IMR-90 (cell line): ENCODE measurements at regions not wholly inside any gene's neighbourhood (a gene's known extent, or its start where the extent isn't known, plus 50 kb on each side); places are given as distances from the start of the nearest gene placed in this dataset.
A peak's percentile ranks its signal among the peaks of the same experiment; 100 is the strongest.

Experiments
- ATAC-seq: fragments of 200-7000 bp; cut with Tn5 transposase; 2 replicates; pipeline ENCODE4 v1.9.1; 2020; ENCODE audit warnings: low read depth, mild to moderate bottlenecking, moderate library complexity
- BruUV-seq: library from RNA; stranded (reverse); fragments of 400-500 nt; replicated peaks from 2 replicates; lab custom pipeline; 2021; lab: Mats Ljungman, UMichigan
- CTCF ChIA-PET: fragments of 300-600 bp; formaldehyde crosslinking; extraction: SDS; loops from one replicate; lab custom pipeline; 2021; ENCODE audit warnings: antibody characterized with exemption; lab: Yijun Ruan, JAX
- POLR2A ChIA-PET: fragments of 300-600 bp; sonication (Branson Sonifier 250); formaldehyde crosslinking; loops from one replicate; lab custom pipeline; 2022; ENCODE audit warnings: antibody characterized with exemption; ENCODE audit not compliant: unreplicated experiment; lab: Charles Lee
- DNase-seq: peaks from one replicate; pipeline ENCODE4 v3.0.0; 2013
- H2AFZ ChIP-seq: replicated peaks from 2 replicates; pipeline ENCODE3; 2013; ENCODE audit warnings: low read length, mild to moderate bottlenecking; ENCODE audit not compliant: poor library complexity
- H2AK5ac ChIP-seq: 2 replicates; pipeline ENCODE4 v1.6.1; 2013; ENCODE audit warnings: low read depth, low read length, inconsistent platforms
- H2AK9ac ChIP-seq: replicated peaks from 2 replicates; pipeline ENCODE3; 2013; ENCODE audit warnings: mild to moderate bottlenecking, low read depth, low read length, moderate library complexity; ENCODE audit not compliant: poor library complexity
- H2BK120ac ChIP-seq: 2 replicates; pipeline ENCODE4 v1.6.1; 2013; ENCODE audit warnings: low read depth, low read length, inconsistent platforms
- H2BK15ac ChIP-seq: 3 replicates; pipeline ENCODE4 v1.6.1; 2013; ENCODE audit warnings: low read depth, low read length, inconsistent platforms
- H2BK20ac ChIP-seq: 2 replicates; pipeline ENCODE4 v1.6.1; 2013; ENCODE audit warnings: low read depth, mild to moderate bottlenecking, inconsistent platforms, low read length, moderate library complexity
- H2BK5ac ChIP-seq: 2 replicates; pipeline ENCODE4 v1.6.1; 2013; ENCODE audit warnings: mild to moderate bottlenecking, low read depth, low read length, inconsistent platforms; ENCODE audit not compliant: poor library complexity, severe bottlenecking
- H3K14ac ChIP-seq: replicated peaks from 2 replicates; pipeline ENCODE4 v1.6.1; 2013; ENCODE audit warnings: low read depth, low read length, inconsistent platforms
- H3K18ac ChIP-seq: 2 replicates; pipeline ENCODE4 v1.6.1; 2013; ENCODE audit warnings: low read depth, low read length, control low read depth
- H3K23ac ChIP-seq: 2 replicates; pipeline ENCODE4 v1.6.1; 2013; ENCODE audit warnings: low read depth, low read length, inconsistent platforms
- H3K27ac ChIP-seq: 2 replicates; pipeline ENCODE4 v1.5.1; 2013; ENCODE audit warnings: mild to moderate bottlenecking, control low read depth, low read length; ENCODE audit not compliant: insufficient read depth
- H3K27me3 ChIP-seq: 2 replicates; pipeline ENCODE4 v1.6.1; 2013; ENCODE audit warnings: low read length; ENCODE audit not compliant: control insufficient read depth, insufficient read depth
- H3K36me3 ChIP-seq: 2 replicates; pipeline ENCODE4 v1.6.1; 2013; ENCODE audit warnings: low read length, mixed read lengths; ENCODE audit not compliant: control insufficient read depth, insufficient read depth
- H3K4ac ChIP-seq: 2 replicates; pipeline ENCODE4 v1.6.1; 2013; ENCODE audit warnings: low read depth, low read length, inconsistent platforms
- H3K4me1 ChIP-seq: 2 replicates; pipeline ENCODE4 v1.6.1; 2013; ENCODE audit warnings: low read length, mixed read lengths; ENCODE audit not compliant: control insufficient read depth, insufficient read depth
- H3K4me2 ChIP-seq: 2 replicates; pipeline ENCODE4 v1.6.1; 2013; ENCODE audit warnings: low read depth, mild to moderate bottlenecking, control low read depth, low read length, moderate library complexity
- H3K4me3 ChIP-seq: 2 replicates; pipeline ENCODE4 v1.5.1; 2013; ENCODE audit warnings: low read depth, mild to moderate bottlenecking, control low read depth, low read length, moderate library complexity; ENCODE audit not compliant: insufficient read depth
- H3K56ac ChIP-seq: 2 replicates; pipeline ENCODE4 v1.6.1; 2013; ENCODE audit warnings: low read length, inconsistent platforms; ENCODE audit not compliant: insufficient read depth; ENCODE audit errors: extremely low read depth
- H3K79me1 ChIP-seq, 2 experiments: 2 replicates each; pipeline ENCODE4 v1.6.1; 2013; ENCODE audit warnings: low read length in 2 of 2, inconsistent platforms in 1 of 2, low read depth in 1 of 2
- H3K9ac ChIP-seq: 2 replicates; pipeline ENCODE4 v1.6.1; 2013; ENCODE audit warnings: low read depth, low read length, control low read depth
- H3K9me1 ChIP-seq: 2 replicates; pipeline ENCODE4 v1.6.1; 2013; ENCODE audit warnings: low read length, inconsistent platforms; ENCODE audit not compliant: insufficient read depth
- H3K9me3 ChIP-seq: 2 replicates; pipeline ENCODE4 v1.6.1; 2013; ENCODE audit warnings: low read length; ENCODE audit not compliant: control insufficient read depth, insufficient read depth
- H4K20me1 ChIP-seq: 2 replicates; pipeline ENCODE4 v1.6.1; 2013; ENCODE audit warnings: low read length, inconsistent platforms; ENCODE audit not compliant: insufficient read depth
- H4K5ac ChIP-seq: 2 replicates; pipeline ENCODE4 v1.6.1; 2013; ENCODE audit warnings: mild to moderate bottlenecking, low read depth, low read length, control low read depth
- H4K8ac ChIP-seq, 2 experiments: 2 replicates each; pipeline ENCODE4 v1.6.1; 2013; ENCODE audit warnings: low read depth in 2 of 2, low read length in 2 of 2, control low read depth in 1 of 2, inconsistent platforms in 1 of 2
- H4K91ac ChIP-seq: 2 replicates; pipeline ENCODE4 v1.6.1; 2013; ENCODE audit warnings: low read depth, low read length, inconsistent platforms; ENCODE audit not compliant: insufficient read depth
- BHLHE40 ChIP-seq: fragments of 150-350 bp; IDR thresholded peaks from 2 replicates; pipeline ENCODE4 v1.6.1; 2016; ENCODE audit warnings: mild to moderate bottlenecking, low read depth, low read length
- CEBPB ChIP-seq: IDR thresholded peaks from 2 replicates; pipeline ENCODE4 v1.6.1; 2012; ENCODE audit warnings: low read depth, low read length, improper control_type of control experiment
- USF2 ChIP-seq: fragments of 150-350 bp; IDR thresholded peaks from 2 replicates; pipeline ENCODE4 v1.6.1; 2017; ENCODE audit warnings: mild to moderate bottlenecking, antibody characterized with exemption, low read length, low read depth
- WGBS, 2 experiments: methylation state at CpG; one replicate each; pipeline versions ENCODE4 v1.1.5 to v1.1.7; 2013; ENCODE audit warnings: missing lambda C conversion rate in 2 of 2; ENCODE audit not compliant: insufficient read length in 1 of 2; ENCODE audit errors: extremely low coverage in 2 of 2; 5-methylcytosine and 5-hydroxymethylcytosine counted together
- dilution Hi-C: fragments of 300-500 bp; cut with HindIII; formaldehyde crosslinking; loops from one replicate; pipeline ENCODE4 v1.14.3; 2018; ENCODE audit warnings: low sequenced_read_pairs; ENCODE audit not compliant: unreplicated experiment
- in situ Hi-C: fragments of 300-500 bp; cut with MboI; formaldehyde crosslinking; loops from 3 replicates; pipeline ENCODE4 v1.14.3; 2019; ENCODE audit warnings: low sequenced_read_pairs, inconsistent platforms, mixed read lengths
- intact Hi-C: fragments of 100-400 bp; cut with micrococcal nuclease; formaldehyde crosslinking; loops from 2 replicates; pipeline ENCODE4 v1.10.0; 2022

GRCh38 chr7:85457911-85458310, 271.1 kb upstream of the SEMA3D start:
- H4K5ac ChIP-seq: no peak overlapping the region
- H4K8ac ChIP-seq: no peak overlapping the region
- no peak overlapping the region for H2AFZ ChIP-seq
- H2BK5ac ChIP-seq: no peak overlapping the region
- no peak overlapping the region for H2AK9ac ChIP-seq
- no peaks in the 10 kb centered on the region for H3K9me3 ChIP-seq
- no peak for TF ChIP-seq BHLHE40
- TF ChIP-seq USF2: no peak
- 0 out of 2 replicates have a peak, but pooled peaks have one; percentile 8 for TF ChIP-seq CEBPB
- ATAC-seq (no peak), DNase-seq (no peak)
- peaks cover 2% of the 10 kb centered on the region; the same call in 1 of the 2 replicates for H3K4me1 ChIP-seq
- H3K36me3 ChIP-seq: no peaks in the 10 kb centered on the region
- in situ Hi-C loops (no loop called here), intact Hi-C loops (no loop called here), dilution Hi-C loops (no loop called here)
- H3K27ac ChIP-seq: no peak overlapping the region
- no peaks in the 10 kb centered on the region; the same call in 1 of the 2 replicates for H3K27me3 ChIP-seq
- no peak overlapping the region for H3K23ac ChIP-seq
- H2BK15ac ChIP-seq: no peak overlapping the region
- H3K4me3 ChIP-seq: no peak overlapping the region
- H3K79me1 ChIP-seq: no peaks in the 10 kb centered on the region
- no peaks in the 10 kb centered on the region for H3K9me1 ChIP-seq
- H3K4me2 ChIP-seq: no peak overlapping the region
- ChIA-PET POLR2A (no interaction called here), CTCF (no interaction called here)
- no peak overlapping the region for H3K56ac ChIP-seq
- H3K9ac ChIP-seq: no peak overlapping the region
- WGBS, 2 experiments: no CpG with 5 or more reads among the region's 4 CpGs
- no peak overlapping the region for H2AK5ac ChIP-seq
- H3K4ac ChIP-seq: no peak overlapping the region
- no peak overlapping the region for H4K91ac ChIP-seq
- H4K20me1 ChIP-seq: no peaks in the 10 kb centered on the region
- BruUV-seq: no TSS peak
- no peak overlapping the region for H2BK120ac ChIP-seq
- no peak overlapping the region for H2BK20ac ChIP-seq
- H3K14ac ChIP-seq: no peak overlapping the region
- no peak overlapping the region for H3K18ac ChIP-seq
